ENCODE measurements at regions not wholly inside any gene's neighbourhood (a gene's known extent, or its start where the extent isn't known, plus 50 kb on each side); places are given as distances from the start of the nearest gene placed in this dataset.
"Not testable (repeated sequence)": the region's sequence is repeated elsewhere in the genome, so short reads cannot be mapped to it uniquely, and the experiment has no call there.

GRCh38 chr7:51388241-51388640, 71.6 kb upstream of the COBL start:
- H3K9me3 Mint-ChIP-seq (ENCODE audit: low read depth); DNase-seq (ENCODE audit: low spot score); H3K27ac Mint-ChIP-seq (ENCODE audit: unreplicated experiment); H3K36me3 Mint-ChIP-seq (ENCODE audit: low read depth); H3K4me3 Mint-ChIP-seq (ENCODE audit: unreplicated experiment); H3K27me3 Mint-ChIP-seq (ENCODE audit: low read depth); H3K4me1 Mint-ChIP-seq (ENCODE audit: low read depth): not testable (repeated sequence)

GRCh38 chr7:51386806-51387568, 70.4 kb upstream of the COBL start:
- not testable (repeated sequence) for H3K9me3 Mint-ChIP-seq (ENCODE audit: low read depth); DNase-seq (ENCODE audit: low spot score); H3K36me3 Mint-ChIP-seq (ENCODE audit: low read depth); H3K27ac Mint-ChIP-seq (ENCODE audit: unreplicated experiment); H3K4me3 Mint-ChIP-seq (ENCODE audit: unreplicated experiment); H3K4me1 Mint-ChIP-seq (ENCODE audit: low read depth); H3K27me3 Mint-ChIP-seq (ENCODE audit: low read depth)

GRCh38 chr7:51386184-51386583, 69.6 kb upstream of the COBL start:
- H3K4me1 Mint-ChIP-seq (ENCODE audit: low read depth), result not testable (repeated sequence)

GRCh38 chr7:51382243-51382642, 65.6 kb upstream of the COBL start:
- not testable (repeated sequence) for H3K4me3 Mint-ChIP-seq (ENCODE audit: unreplicated experiment); H3K27ac Mint-ChIP-seq (ENCODE audit: unreplicated experiment); H3K27me3 Mint-ChIP-seq (ENCODE audit: low read depth)

More at GRCh38 chr7:51386184-51386583, 69.6 kb upstream of the COBL start:
- not testable (repeated sequence) for DNase-seq (ENCODE audit: low spot score); H3K9me3 Mint-ChIP-seq (ENCODE audit: low read depth); H3K27ac Mint-ChIP-seq (ENCODE audit: unreplicated experiment); H3K27me3 Mint-ChIP-seq (ENCODE audit: low read depth); H3K36me3 Mint-ChIP-seq (ENCODE audit: low read depth); H3K4me3 Mint-ChIP-seq (ENCODE audit: unreplicated experiment)

GRCh38 chr7:51376420-51377092, 59.9 kb upstream of the COBL start:
- no peak for DNase-seq (ENCODE audit: low spot score)
- no peak overlapping the region for H3K27ac Mint-ChIP-seq (ENCODE audit: unreplicated experiment)
- no peak for TF ChIP-seq CTCF (IDR thresholded peaks at IDR 0.05)
- H3K9me3 Mint-ChIP-seq (ENCODE audit: low read depth), result no peaks in the 10 kb centered on the region
- no peaks in the 10 kb centered on the region for H3K36me3 Mint-ChIP-seq (ENCODE audit: low read depth)
- peaks cover 13% of the 10 kb centered on the region for H3K27me3 Mint-ChIP-seq (ENCODE audit: low read depth)
- H3K4me3 Mint-ChIP-seq (ENCODE audit: unreplicated experiment), result no peak overlapping the region
- H3K4me1 Mint-ChIP-seq (ENCODE audit: low read depth), result no peaks in the 10 kb centered on the region

More at GRCh38 chr7:51382243-51382642, 65.6 kb upstream of the COBL start:
- H3K4me1 Mint-ChIP-seq (ENCODE audit: low read depth); DNase-seq (ENCODE audit: low spot score); H3K36me3 Mint-ChIP-seq (ENCODE audit: low read depth); H3K9me3 Mint-ChIP-seq (ENCODE audit: low read depth): not testable (repeated sequence)

GRCh38 chr7:51374936-51375335, 58.3 kb upstream of the COBL start:
- Mint-ChIP-seq H3K36me3 (ENCODE audit: low read depth) (no peaks in the 10 kb centered on the region), H3K4me3 (ENCODE audit: unreplicated experiment) (no peak overlapping the region), H3K27ac (ENCODE audit: unreplicated experiment) (no peak overlapping the region), H3K9me3 (ENCODE audit: low read depth) (no peaks in the 10 kb centered on the region), H3K4me1 (ENCODE audit: low read depth) (no peaks in the 10 kb centered on the region), H3K27me3 (ENCODE audit: low read depth) (peaks cover 13% of the 10 kb centered on the region)
- TF ChIP-seq CTCF (IDR thresholded peaks at IDR 0.05), result no peak
- DNase-seq (ENCODE audit: low spot score), result no peak

- H3K27me3 Mint-ChIP-seq (ENCODE audit: low read depth), result peaks cover 17% of the 10 kb centered on the region
- not testable (repeated sequence) for H3K36me3 Mint-ChIP-seq (ENCODE audit: low read depth); H3K9me3 Mint-ChIP-seq (ENCODE audit: low read depth); H3K4me1 Mint-ChIP-seq (ENCODE audit: low read depth); H3K4me3 Mint-ChIP-seq (ENCODE audit: unreplicated experiment); DNase-seq (ENCODE audit: low spot score); H3K27ac Mint-ChIP-seq (ENCODE audit: unreplicated experiment)
Measured at GRCh38 chr7:51373607-51374006, 57.0 kb upstream of the COBL start.

Measured in chondrocyte (in vitro differentiated cells).